Common myeloid progenitor, CD34-positive (primary cell): ENCODE measurements at regions not wholly inside any gene's neighbourhood (a gene's known extent, or its start where the extent isn't known, plus 50 kb on each side); places are given as distances from the start of the nearest gene placed in this dataset.

Source experiments
- CTCF ChIA-PET: fragments of 350-600 bp; sonication (Branson Sonifier 250); formaldehyde crosslinking; loops from one replicate; lab custom pipeline; 2021; ENCODE audit warnings: antibody characterized with exemption; lab: Charles Lee
- POLR2A ChIA-PET: fragments of 350-600 bp; sonication (Branson Sonifier 250); formaldehyde crosslinking; loops from one replicate; lab custom pipeline; 2021; ENCODE audit warnings: antibody characterized with exemption; lab: Charles Lee
- DNase-seq, 3 donors: peaks; one replicate each; pipeline versions ENCODE4 v3.0.0 to v3.0.0-alpha.2; 2013
- H3K27ac ChIP-seq, 2 experiments: 1 replicate in 1 of 2; 2 replicates in 1 of 2; pipeline ENCODE4 v1.7.0; 2013; ENCODE audit warnings: inconsistent platforms in 2 of 2, low read length in 2 of 2, mild to moderate bottlenecking in 2 of 2, low read depth in 1 of 2, moderate library complexity in 1 of 2; ENCODE audit not compliant: severe bottlenecking in 2 of 2, insufficient read depth in 1 of 2, poor library complexity in 1 of 2
- H3K27me3 ChIP-seq, 5 experiments: replicated peaks in 2 of 5; 1 replicate in 3 of 5; 2 replicates in 2 of 5; pipeline versions ENCODE4 v1.6.1 to v1.7.0; 2013; ENCODE audit warnings: low read length in 4 of 5, mild to moderate bottlenecking in 2 of 5, moderate library complexity in 2 of 5, inconsistent platforms in 1 of 5; ENCODE audit not compliant: insufficient read depth in 5 of 5, control insufficient read depth in 4 of 5
- H3K36me3 ChIP-seq, 4 experiments: 1 replicate in 2 of 4; 2 replicates in 2 of 4; pipeline versions ENCODE4 v1.6.1 to v1.7.0; 2013; ENCODE audit warnings: low read length in 3 of 4, control low read depth in 1 of 4, mild to moderate bottlenecking in 1 of 4; ENCODE audit not compliant: control insufficient read depth in 4 of 4, insufficient read depth in 4 of 4
- H3K4me1 ChIP-seq, 4 experiments: 1 replicate in 3 of 4; 2 replicates in 1 of 4; pipeline versions ENCODE4 v1.6.1 to v1.7.1; 2013; ENCODE audit warnings: low read length in 3 of 4, mild to moderate bottlenecking in 3 of 4, control low read depth in 1 of 4, inconsistent platforms in 1 of 4, moderate library complexity in 1 of 4; ENCODE audit not compliant: control insufficient read depth in 4 of 4, insufficient read depth in 4 of 4; ENCODE audit errors: control extremely low read depth in 1 of 4
- H3K4me3 ChIP-seq, 7 experiments: 1 replicate in 4 of 7; 2 replicates in 3 of 7; pipeline versions ENCODE4 v1.5.1 to v1.7.0; 2013; ENCODE audit warnings: mild to moderate bottlenecking in 7 of 7, low read length in 6 of 7, moderate library complexity in 6 of 7, inconsistent platforms in 2 of 7, low read depth in 2 of 7, control low read depth in 1 of 7; ENCODE audit not compliant: insufficient read depth in 4 of 7, control insufficient read depth in 1 of 7; ENCODE audit errors: extremely low read depth in 1 of 7
- H3K9me3 ChIP-seq, 5 experiments: 1 replicate in 4 of 5; 2 replicates in 1 of 5; pipeline versions ENCODE4 v1.6.1 to v1.7.1; 2013; ENCODE audit warnings: low read length in 4 of 5, mild to moderate bottlenecking in 2 of 5, inconsistent platforms in 1 of 5, low read depth in 1 of 5, moderate library complexity in 1 of 5; ENCODE audit not compliant: control insufficient read depth in 4 of 5, insufficient read depth in 2 of 5; ENCODE audit errors: control extremely low read depth in 1 of 5
- WGBS: methylation state at CpG from one replicate; pipeline ENCODE4 v1.1.5; 2013; ENCODE audit not compliant: insufficient coverage; 5-methylcytosine and 5-hydroxymethylcytosine counted together

- Histone ChIP-seq H3K4me1 (peaks cover 0 to 3% (median 0%) of the 10 kb centered on the region in 4 experiments), H3K27ac (no peak overlapping the region), H3K36me3 (no peaks in the 10 kb centered on the region), H3K4me3 (no peak overlapping the region), H3K9me3 (no peaks in the 10 kb centered on the region), H3K27me3 (peaks cover 0 to 13% (median 2%) of the 10 kb centered on the region in 5 experiments)
- CTCF ChIA-PET, result interaction anchor here (0.8 to 1.4 kb wide), 2 partner anchors 9 to 18 kb away, joined by 3 read pairs; no protein-coding TSS in a partner anchor
- POLR2A ChIA-PET, result interaction anchor here (0.6 kb wide), 1 partner anchor 19 kb away, joined by 3 read pairs; no protein-coding TSS in a partner anchor
- no peak for DNase-seq
- WGBS, result 92% methylated on average over 17 of the region's 17 CpGs
Observed at GRCh38 chr15:85860394-85861161, 65.9 kb upstream of the KLHL25 start.

- no peak overlapping the region for H3K4me3 ChIP-seq
- H3K27ac ChIP-seq, result no peak overlapping the region
- peak; percentile 18 to 36 (median 36) for DNase-seq
- no peaks in the 10 kb centered on the region for H3K9me3 ChIP-seq
- no peaks in the 10 kb centered on the region for H3K27me3 ChIP-seq
- 24% methylated on average over 4 of the region's 6 CpGs for WGBS
- no peaks in the 10 kb centered on the region for H3K36me3 ChIP-seq
- ChIA-PET CTCF (interaction anchor here (0.8 to 1.6 kb wide), 3 partner anchors 9 to 879 kb away, joined by 3 to 4 read pairs (median 3); no protein-coding TSS in a partner anchor), POLR2A (no interaction called here)
- no peaks in the 10 kb centered on the region for H3K4me1 ChIP-seq
Observed at GRCh38 chr15:85865070-85865684, 70.5 kb upstream of the KLHL25 start.

GRCh38 chr15:85867250-85867649, 72.5 kb upstream of the KLHL25 start:
- H3K4me3 ChIP-seq, result no peak overlapping the region
- H3K4me1 ChIP-seq, result no peaks in the 10 kb centered on the region
- H3K27me3 ChIP-seq, result peaks cover 0 to 5% (median 0%) of the 10 kb centered on the region in 5 experiments
- ChIA-PET CTCF (no interaction called here), POLR2A (no interaction called here)
- no peak for DNase-seq
- H3K36me3 ChIP-seq, result no peaks in the 10 kb centered on the region
- no peak overlapping the region for H3K27ac ChIP-seq
- H3K9me3 ChIP-seq, result no peaks in the 10 kb centered on the region
- WGBS, result 79% methylated on average over 4 of the region's 5 CpGs

GRCh38 chr15:85869124-85869523, 74.4 kb upstream of the KLHL25 start:
- no peaks in the 10 kb centered on the region for H3K4me1 ChIP-seq
- H3K27ac ChIP-seq, result no peak overlapping the region
- DNase-seq, result no peak
- WGBS, result 100% methylated on average over 2 of the region's 4 CpGs
- H3K9me3 ChIP-seq, result no peaks in the 10 kb centered on the region
- POLR2A ChIA-PET, result no interaction called here
- CTCF ChIA-PET, result interaction anchor here (1.2 to 1.3 kb wide), 2 partner anchors 8 to 28 kb away, joined by 3 to 4 read pairs; no protein-coding TSS in a partner anchor
- H3K36me3 ChIP-seq, result no peaks in the 10 kb centered on the region
- no peak overlapping the region for H3K4me3 ChIP-seq
- H3K27me3 ChIP-seq, result peaks cover 0 to 9% (median 0%) of the 10 kb centered on the region in 5 experiments

- H3K9me3 ChIP-seq, result no peaks in the 10 kb centered on the region
- no peak for DNase-seq
- H3K36me3 ChIP-seq, result no peaks in the 10 kb centered on the region
- H3K27ac ChIP-seq, result no peak overlapping the region
- POLR2A ChIA-PET, result no interaction called here
- H3K27me3 ChIP-seq, result peaks cover 0 to 9% (median 2%) of the 10 kb centered on the region in 5 experiments
- H3K4me3 ChIP-seq, result no peak overlapping the region
- H3K4me1 ChIP-seq, result no peaks in the 10 kb centered on the region
- CTCF ChIA-PET, result no interaction called here
- WGBS, result 95% methylated on average over 5 of the region's 10 CpGs
Observed at GRCh38 chr15:85870216-85871014, 75.7 kb upstream of the KLHL25 start.

GRCh38 chr15:85871545-85871944, 76.8 kb upstream of the KLHL25 start:
- no peak overlapping the region for H3K27ac ChIP-seq
- H3K36me3 ChIP-seq, result no peaks in the 10 kb centered on the region
- no peak overlapping the region for H3K4me3 ChIP-seq
- H3K4me1 ChIP-seq, result no peaks in the 10 kb centered on the region
- no peaks in the 10 kb centered on the region for H3K9me3 ChIP-seq
- no peak for DNase-seq
- H3K27me3 ChIP-seq, result peaks cover 0 to 18% (median 5%) of the 10 kb centered on the region in 5 experiments
- POLR2A ChIA-PET, result no interaction called here
- 77% methylated on average over 8 of the region's 8 CpGs for WGBS
- CTCF ChIA-PET, result no interaction called here
